Gastroesophageal sphincter (tissue), 4 donors: ENCODE measurements at regions not wholly inside any gene's neighbourhood (a gene's known extent, or its start where the extent isn't known, plus 50 kb on each side); places are given as distances from the start of the nearest gene placed in this dataset.
"Not testable (repeated sequence)": the region's sequence is repeated elsewhere in the genome, so short reads cannot be mapped to it uniquely, and the experiment has no call there.

ENCODE experiments used
- ATAC-seq: fragments of 150-250 bp; one replicate; pipeline ENCODE4 v1.9.1; 2016; ENCODE audit warnings: mild to moderate bottlenecking, moderate library complexity
- H3K27ac ChIP-seq, 4 donors: fragments of 200-600 bp; sonication (generic) in 3 of 4; 1 replicate in 3 of 4; 2 replicates in 1 of 4; pipeline ENCODE4 v1.5.1; 2016 to 2019
- H3K27me3 ChIP-seq: fragments of 200-600 bp; sonication (generic); one replicate; pipeline ENCODE4 v1.5.1; 2019
- H3K36me3 ChIP-seq, 2 donors: fragments of 200-600 bp; sonication (generic); one replicate each; pipeline ENCODE4 v1.5.1; 2019; ENCODE audit warnings: control low read depth in 1 of 2
- H3K4me1 ChIP-seq, 3 donors: fragments of 200-600 bp; sonication (generic); 1 replicate in 2 of 3; 2 replicates in 1 of 3; pipeline ENCODE4 v1.5.1; 2016 to 2019; ENCODE audit warnings: control low read depth in 2 of 3
- H3K4me3 ChIP-seq, 2 donors: fragments of 200-600 bp; sonication (generic); one replicate each; pipeline ENCODE4 v1.5.1; 2019; ENCODE audit warnings: mild to moderate bottlenecking in 1 of 2, moderate library complexity in 1 of 2
- H3K9me3 ChIP-seq, 3 donors: fragments of 200-600 bp; sonication (generic); one replicate each; pipeline ENCODE4 v1.5.1; 2017 to 2019; ENCODE audit warnings: control low read depth in 2 of 3
- CTCF ChIP-seq, 4 experiments: fragments of 200-600 bp in 2 of 4; fragments of 450-650 bp in 2 of 4; sonication (generic) in 1 of 4; IDR thresholded peaks; one replicate each; pipeline ENCODE4 v1.5.1; 2017 to 2019; ENCODE audit warnings: antibody characterized with exemption in 4 of 4, mild to moderate bottlenecking in 2 of 4, moderate library complexity in 2 of 4
- EP300 ChIP-seq: sonication (generic); formaldehyde crosslinking; IDR thresholded peaks from one replicate; pipeline ENCODE4 v1.6.1; 2017; ENCODE audit warnings: antibody characterized with exemption, mild to moderate bottlenecking
- POLR2A ChIP-seq, 2 donors: fragments of 450-650 bp; IDR thresholded peaks; one replicate each; pipeline ENCODE4 v1.6.1; 2017; ENCODE audit warnings: antibody characterized with exemption in 2 of 2, mild to moderate bottlenecking in 2 of 2, moderate library complexity in 1 of 2
- POLR2AphosphoS5 ChIP-seq: sonication (generic); formaldehyde crosslinking; IDR thresholded peaks from one replicate; pipeline ENCODE4 v1.6.1; 2017; ENCODE audit warnings: antibody characterized with exemption
- WGBS, 2 donors: methylation state at CpG; one replicate each; pipeline ENCODE4 v1.1.5; 2018; ENCODE audit warnings: low coverage in 1 of 2; 5-methylcytosine and 5-hydroxymethylcytosine counted together

- no peak for TF ChIP-seq POLR2A (IDR thresholded peaks at IDR 0.05)
- no peak for TF ChIP-seq CTCF (IDR thresholded peaks at IDR 0.05)
- TF ChIP-seq POLR2AphosphoS5 = no peak
- TF ChIP-seq EP300 = no peak
- no peak overlapping the region for H3K4me3 ChIP-seq
- H3K27ac ChIP-seq = no peak overlapping the region
- no peaks in the 10 kb centered on the region for H3K4me1 ChIP-seq
- H3K27me3 ChIP-seq = no peaks in the 10 kb centered on the region
- ATAC-seq = no peak
- H3K9me3 ChIP-seq = no peaks in the 10 kb centered on the region
- WGBS, 2 donors = 45% methylated on average over 2 of the region's 5 CpGs; no CpG with 5 or more reads in 1 of the 2 donors
- no peaks in the 10 kb centered on the region for H3K36me3 ChIP-seq
Observed at GRCh38 chr6:74018825-74019224, 322.8 kb downstream of the CD109 start.

DNA sequence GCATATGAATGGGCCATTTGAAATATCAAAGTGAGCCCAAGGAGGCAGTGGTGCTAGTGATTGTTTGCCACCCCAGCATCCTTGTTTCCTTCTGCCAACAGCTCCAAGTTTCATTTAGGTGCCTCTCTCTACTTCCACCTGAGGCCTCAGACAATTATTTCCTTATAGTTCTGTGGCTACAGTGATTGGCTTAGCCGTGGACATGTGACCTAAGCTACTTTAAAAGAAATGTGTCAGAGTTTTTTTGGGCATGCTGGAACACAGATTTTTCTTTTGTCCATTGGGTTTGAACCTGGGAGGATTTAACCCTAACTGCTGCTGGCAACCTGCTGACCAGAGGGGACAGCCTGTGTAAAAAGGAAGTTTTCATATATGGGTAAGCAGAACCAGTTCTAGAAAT, 319.4 kb downstream of the CD109 start:
- Histone ChIP-seq H3K36me3 (no peaks in the 10 kb centered on the region), H3K27me3 (no peaks in the 10 kb centered on the region), H3K9me3 (peaks cover 0 to 15% (median 0%) of the 10 kb centered on the region in 3 donors), H3K27ac (no peak overlapping the region), H3K4me3 (no peak overlapping the region), H3K4me1 (no peaks in the 10 kb centered on the region)
- ATAC-seq = no peak
- no peak for TF ChIP-seq CTCF (IDR thresholded peaks at IDR 0.05)
- no peak for TF ChIP-seq EP300
- no peak for TF ChIP-seq POLR2AphosphoS5
- no peak for TF ChIP-seq POLR2A (IDR thresholded peaks at IDR 0.05)
- 56% methylated on average over 1 of the region's 1 CpG; no CpG with 5 or more reads in 1 of the 2 donors for WGBS, 2 donors

DNA sequence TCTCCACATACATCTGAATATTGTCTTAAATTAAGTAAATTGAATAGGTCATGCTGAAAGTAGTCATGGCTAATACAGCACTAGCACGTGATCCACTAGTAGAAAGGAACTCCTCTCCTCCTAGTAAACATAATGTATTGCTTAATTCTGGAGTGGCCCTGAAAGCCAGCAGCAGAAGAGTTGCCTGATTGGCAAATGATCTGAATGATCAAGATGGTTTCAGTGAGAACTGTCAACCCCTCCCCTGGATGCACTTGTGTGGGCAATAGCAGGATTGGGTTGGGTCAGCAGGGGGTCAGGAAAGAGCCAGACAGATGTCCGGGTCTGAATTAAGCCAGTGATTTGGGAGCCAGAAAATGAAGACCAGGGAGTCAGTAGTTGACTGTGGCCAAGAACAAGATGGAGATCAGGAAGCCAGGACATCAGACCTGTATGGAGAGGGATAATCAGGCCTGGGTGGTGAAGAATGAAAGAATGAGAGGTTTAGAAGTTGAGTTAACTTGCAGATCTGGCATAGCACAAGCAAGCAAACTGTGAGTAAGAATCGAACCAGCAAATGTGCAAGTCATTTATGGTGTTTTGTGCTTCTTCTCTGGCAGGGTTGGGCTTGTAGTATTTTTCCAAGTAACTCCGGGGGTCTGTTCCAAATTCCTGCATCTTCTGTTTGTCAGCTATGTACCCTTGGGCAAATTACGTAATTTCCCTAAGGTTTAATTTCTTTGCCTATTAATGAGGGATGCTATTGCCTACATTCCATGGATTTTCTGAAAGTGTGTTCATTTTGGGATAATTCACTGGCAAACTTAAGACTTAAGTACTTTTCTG, 304.9 kb downstream of the CD109 start:
- H3K4me3 ChIP-seq = no peak overlapping the region
- peak; percentile 52 for ATAC-seq
- no peaks in the 10 kb centered on the region for H3K36me3 ChIP-seq
- no peaks in the 10 kb centered on the region for H3K27me3 ChIP-seq
- WGBS, 2 donors = 68 to 77% methylated on average over 5 of the region's 5 CpGs
- H3K4me1 ChIP-seq = no peaks in the 10 kb centered on the region
- TF ChIP-seq POLR2A (IDR thresholded peaks at IDR 0.05) (no peak), EP300 (no peak), CTCF (IDR thresholded peaks at IDR 0.05) (no peak), POLR2AphosphoS5 (no peak)
- no peaks in the 10 kb centered on the region for H3K9me3 ChIP-seq
- no peak overlapping the region for H3K27ac ChIP-seq

DNA sequence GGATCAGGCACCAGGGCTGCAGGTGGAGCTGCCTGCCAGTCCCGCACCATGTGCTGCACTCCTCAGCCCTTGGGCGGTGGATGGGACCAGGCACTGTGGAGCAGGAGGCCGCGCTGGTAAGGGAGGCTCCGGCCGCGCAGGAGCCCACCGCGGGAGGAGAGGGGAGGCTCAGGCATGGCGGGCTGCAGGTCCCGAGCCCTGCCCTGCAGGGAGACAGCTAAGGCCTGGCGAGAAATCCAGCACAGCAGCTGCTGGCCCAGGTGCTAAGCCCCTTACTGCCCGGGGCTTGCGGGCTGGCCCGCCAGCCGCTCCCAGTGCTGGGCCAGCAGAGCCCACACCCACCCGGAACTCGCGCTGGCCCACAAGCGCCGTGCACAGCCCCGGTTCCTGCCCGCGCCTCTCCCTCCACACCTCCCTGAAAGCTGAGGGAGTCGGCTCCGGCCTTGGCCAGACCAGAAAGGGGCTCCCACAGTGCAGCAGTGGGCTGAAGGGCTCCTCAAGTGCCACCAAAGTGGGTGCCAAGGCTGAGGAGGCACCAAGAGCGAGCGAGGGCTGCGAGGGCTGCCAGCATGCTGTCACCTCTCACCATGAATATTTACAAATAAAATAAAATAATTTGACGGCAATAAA, 294.7 kb downstream of the CD109 start:
- not testable (repeated sequence) for H3K36me3 ChIP-seq, H3K9me3 ChIP-seq, H3K27ac ChIP-seq, H3K4me3 ChIP-seq, ATAC-seq, H3K27me3 ChIP-seq, H3K4me1 ChIP-seq
- 95% methylated on average over 4 of the region's 30 CpGs; no CpG with 5 or more reads in 1 of the 2 donors for WGBS, 2 donors

DNA sequence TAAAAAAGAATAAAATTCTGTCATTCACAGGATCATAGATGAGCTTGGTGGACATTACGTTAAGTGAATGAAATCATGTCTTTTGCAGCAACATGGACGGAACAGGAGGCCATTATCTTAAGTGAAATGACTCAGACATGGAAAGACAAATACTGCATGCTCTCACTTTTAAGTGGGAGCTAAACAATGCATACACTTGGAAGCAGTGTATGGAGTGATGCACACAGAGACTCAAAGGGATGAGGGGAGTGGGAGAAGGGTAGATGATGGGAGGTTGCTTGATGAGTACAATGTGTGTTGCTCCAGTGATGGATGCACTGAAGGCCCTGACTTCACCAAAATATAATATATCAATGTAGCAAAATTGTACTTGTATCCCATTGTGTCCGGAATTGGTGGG, 293.4 kb downstream of the CD109 start:
- TF ChIP-seq CTCF (IDR thresholded peaks at IDR 0.05) (no peak), POLR2A (IDR thresholded peaks at IDR 0.05) (no peak), EP300 (no peak), POLR2AphosphoS5 (no peak)

More for the DNA sequence above, 293.4 kb downstream of the CD109 start:
- no peaks in the 10 kb centered on the region for H3K27me3 ChIP-seq
- ATAC-seq = no peak
- H3K36me3 ChIP-seq = no peaks in the 10 kb centered on the region
- no peak overlapping the region for H3K4me3 ChIP-seq
- H3K27ac ChIP-seq = no peak overlapping the region
- H3K9me3 ChIP-seq = no peaks in the 10 kb centered on the region
- 89 to 90% methylated on average over 3 of the region's 3 CpGs for WGBS, 2 donors
- no peaks in the 10 kb centered on the region for H3K4me1 ChIP-seq
